A673 (cell line): ENCODE measurements at regions not wholly inside any gene's neighbourhood (a gene's known extent, or its start where the extent isn't known, plus 50 kb on each side); places are given as distances from the start of the nearest gene placed in this dataset.

Experiments used
- BruUV-seq: library from RNA; stranded (reverse); fragments of 400-500 nt; replicated peaks from 2 replicates; lab custom pipeline; 2021; lab: Mats Ljungman, UMichigan
- CTCF ChIA-PET: fragments of 300-600 bp; sonication (Branson Sonifier 250); formaldehyde crosslinking; loops from one replicate; lab custom pipeline; 2022; ENCODE audit warnings: antibody characterized with exemption; lab: Charles Lee
- POLR2A ChIA-PET: fragments of 300-600 bp; sonication (Branson Sonifier 250); formaldehyde crosslinking; loops from one replicate; lab custom pipeline; 2022; ENCODE audit warnings: antibody characterized with exemption; ENCODE audit not compliant: low non-redundant PET; lab: Charles Lee
- DNase-seq: peaks from one replicate; pipeline ENCODE4 v3.0.0-alpha.2; 2015; ENCODE audit warnings: low spot score
- H3K27ac ChIP-seq: fragments of 200-600 bp; sonication (generic); 2 replicates; pipeline ENCODE4 v1.5.1; 2016; ENCODE audit warnings: mixed run types, low read depth, mild to moderate bottlenecking, mixed read lengths, antibody characterized with exemption, low read length; ENCODE audit not compliant: poor library complexity, severe bottlenecking
- H3K27me3 ChIP-seq: fragments of 200-600 bp; sonication (generic); replicated peaks from 2 replicates; pipeline ENCODE4 v1.6.1; 2017; ENCODE audit warnings: mixed run types, low read depth, mild to moderate bottlenecking, mixed read lengths, antibody characterized with exemption, low read length; ENCODE audit not compliant: insufficient read depth, poor library complexity
- H3K36me3 ChIP-seq: fragments of 200-600 bp; sonication (generic); 2 replicates; pipeline ENCODE4 v1.6.1; 2016; ENCODE audit warnings: mixed run types, mild to moderate bottlenecking, mixed read lengths, antibody characterized with exemption, low read length; ENCODE audit not compliant: insufficient read depth, poor library complexity, severe bottlenecking
- H3K4me1 ChIP-seq: fragments of 200-600 bp; sonication (generic); 2 replicates; pipeline ENCODE4 v1.6.1; 2017; ENCODE audit warnings: mixed run types, mild to moderate bottlenecking, mixed read lengths, antibody characterized with exemption, low read length; ENCODE audit not compliant: insufficient read depth, poor library complexity, severe bottlenecking
- H3K4me3 ChIP-seq: fragments of 200-600 bp; sonication (generic); 2 replicates; pipeline ENCODE4 v1.5.1; 2016; ENCODE audit warnings: low read depth, mixed run types, mild to moderate bottlenecking, mixed read lengths, low read length; ENCODE audit not compliant: poor library complexity, severe bottlenecking
- H3K9me3 ChIP-seq: fragments of 200-600 bp; sonication (generic); 2 replicates; pipeline ENCODE4 v1.6.1; 2016; ENCODE audit warnings: mixed run types, low read depth, mild to moderate bottlenecking, mixed read lengths, antibody characterized with exemption, low read length; ENCODE audit not compliant: poor library complexity, severe bottlenecking
- CTCF ChIP-seq: fragments of 300-800, 200-600 bp; sonication (generic); conservative IDR thresholded peaks from 2 replicates; pipeline ENCODE4 v1.5.1; 2017; ENCODE audit warnings: low read depth, mild to moderate bottlenecking, antibody characterized with exemption, low read length, moderate library complexity, mixed read lengths
- EZH2 ChIP-seq: fragments of 200-600 bp; sonication (generic); IDR thresholded peaks from 2 replicates; pipeline ENCODE4 v1.6.1; 2017; ENCODE audit warnings: borderline replicate concordance, low read depth, mild to moderate bottlenecking, mixed read lengths, antibody characterized with exemption, low read length; ENCODE audit not compliant: poor library complexity, severe bottlenecking
- intact Hi-C: fragments of 100-400 bp; cut with micrococcal nuclease; formaldehyde crosslinking; loops from one replicate; pipeline ENCODE4 v1.10.0; 2022; ENCODE audit not compliant: unreplicated experiment

GRCh38 chr16:55120826-55121225 is 190.2 kb downstream of the IRX5 start:
- TF ChIP-seq CTCF (no peak), EZH2 (no peak)
- ChIA-PET CTCF (no interaction called here), POLR2A (no interaction called here)
- no TSS peak for BruUV-seq
- intact Hi-C loops = no loop called here
- H3K36me3 ChIP-seq = no peaks in the 10 kb centered on the region
- no peak for DNase-seq
- no peaks in the 10 kb centered on the region for H3K27me3 ChIP-seq
- H3K9me3 ChIP-seq = no peaks in the 10 kb centered on the region
- H3K4me3 ChIP-seq = no peak overlapping the region
- H3K4me1 ChIP-seq = no peaks in the 10 kb centered on the region
- H3K27ac ChIP-seq = no peak overlapping the region

- no peak overlapping the region for H3K4me3 ChIP-seq
- POLR2A ChIA-PET = no interaction called here
- TF ChIP-seq EZH2 (no peak), CTCF (no peak)
- no peak for DNase-seq
- CTCF ChIA-PET = no interaction called here
- intact Hi-C loops = no loop called here
- no TSS peak for BruUV-seq
- no peaks in the 10 kb centered on the region for H3K4me1 ChIP-seq
- H3K36me3 ChIP-seq = no peaks in the 10 kb centered on the region
- no peaks in the 10 kb centered on the region for H3K27me3 ChIP-seq
- H3K9me3 ChIP-seq = no peaks in the 10 kb centered on the region
- H3K27ac ChIP-seq = no peak overlapping the region
Observed at GRCh38 chr16:55123652-55124051, 193.0 kb downstream of the IRX5 start.

- Histone ChIP-seq H3K36me3 (no peaks in the 10 kb centered on the region), H3K4me1 (no peaks in the 10 kb centered on the region), H3K4me3 (no peak overlapping the region), H3K27me3 (no peaks in the 10 kb centered on the region), H3K27ac (no peak overlapping the region), H3K9me3 (no peaks in the 10 kb centered on the region)
- DNase-seq = no peak
- no TSS peak for BruUV-seq
- POLR2A ChIA-PET = no interaction called here
- CTCF ChIA-PET = no interaction called here
- intact Hi-C loops = no loop called here
- TF ChIP-seq CTCF = no peak
- no peak for TF ChIP-seq EZH2
Observed at GRCh38 chr16:55125818-55126385, 195.2 kb downstream of the IRX5 start.
